GOT3 (cell line): ENCODE measurements at regions not wholly inside any gene's neighbourhood (a gene's known extent, or its start where the extent isn't known, plus 50 kb on each side); places are given as distances from the start of the nearest gene placed in this dataset.
"Not testable (repeated sequence)": the region's sequence is repeated elsewhere in the genome, so short reads cannot be mapped to it uniquely, and the experiment has no call there.

Experiments
- DNase-seq: peaks from one replicate; lab custom pipeline; 2025; ENCODE audit warnings: mixed read lengths; lab: John Stamatoyannopoulos, UW

- DNase-seq = not testable (repeated sequence)
Measured at GRCh38 chr7:65145710-65146109, 139.2 kb upstream of the ERV3-1 start.

GRCh38 chr7:65145008-65145407 is 138.5 kb upstream of the ERV3-1 start:
- not testable (repeated sequence) for DNase-seq

GRCh38 chr7:65144557-65144956 is 138.1 kb upstream of the ERV3-1 start:
- DNase-seq = not testable (repeated sequence)

GRCh38 chr7:65144119-65144518 is 137.6 kb upstream of the ERV3-1 start:
- not testable (repeated sequence) for DNase-seq

GRCh38 chr7:65141894-65142293 is 135.4 kb upstream of the ERV3-1 start:
- DNase-seq = not testable (repeated sequence)

GRCh38 chr7:65141405-65141778 is 134.9 kb upstream of the ERV3-1 start:
- not testable (repeated sequence) for DNase-seq

GRCh38 chr7:65140543-65141404 is 134.3 kb upstream of the ERV3-1 start:
- not testable (repeated sequence) for DNase-seq

GRCh38 chr7:65136850-65137249 is 130.4 kb upstream of the ERV3-1 start:
- not testable (repeated sequence) for DNase-seq

GRCh38 chr7:65133087-65133486 is 126.6 kb upstream of the ERV3-1 start:
- not testable (repeated sequence) for DNase-seq

GRCh38 chr7:65132256-65132655 is 125.8 kb upstream of the ERV3-1 start:
- DNase-seq = not testable (repeated sequence)

GRCh38 chr7:65127364-65127763 is 120.9 kb upstream of the ERV3-1 start:
- not testable (repeated sequence) for DNase-seq

GRCh38 chr7:65124600-65124999 is 118.1 kb upstream of the ERV3-1 start:
- DNase-seq = not testable (repeated sequence)

GRCh38 chr7:65105650-65106203 is 99.2 kb upstream of the ERV3-1 start:
- DNase-seq = not testable (repeated sequence)

GRCh38 chr7:65100499-65100898 is 94.0 kb upstream of the ERV3-1 start:
- not testable (repeated sequence) for DNase-seq

GRCh38 chr7:65081669-65082055 is 75.2 kb upstream of the ERV3-1 start:
- DNase-seq = not testable (repeated sequence)

GRCh38 chr7:65080799-65081668 is 74.5 kb upstream of the ERV3-1 start:
- DNase-seq = peak; percentile 66

GRCh38 chr7:65074959-65075358 is 68.5 kb upstream of the ERV3-1 start:
- not testable (repeated sequence) for DNase-seq

GRCh38 chr7:65073160-65073559 is 66.7 kb upstream of the ERV3-1 start:
- DNase-seq = not testable (repeated sequence)

GRCh38 chr7:65071854-65072431 is 65.5 kb upstream of the ERV3-1 start:
- DNase-seq = not testable (repeated sequence)

- DNase-seq = not testable (repeated sequence)
Measured at GRCh38 chr7:65069476-65069875, 63.0 kb upstream of the ERV3-1 start.

- DNase-seq = not testable (repeated sequence)
Measured at GRCh38 chr7:65062566-65062965, 56.1 kb upstream of the ERV3-1 start.

GRCh38 chr7:65059247-65059646 is 52.8 kb upstream of the ERV3-1 start:
- not testable (repeated sequence) for DNase-seq
